Prostate gland (tissue), 2 donors: ENCODE measurements at regions not wholly inside any gene's neighbourhood (a gene's known extent, or its start where the extent isn't known, plus 50 kb on each side); places are given as distances from the start of the nearest gene placed in this dataset.

ENCODE experiments used
- POLR2A ChIP-seq: fragments of 450-650 bp; IDR thresholded peaks from one replicate; pipeline ENCODE4 v1.6.1; 2016; ENCODE audit warnings: antibody characterized with exemption, mild to moderate bottlenecking
- POLR2AphosphoS5 ChIP-seq: sonication (generic); formaldehyde crosslinking; IDR thresholded peaks from one replicate; pipeline ENCODE4 v1.6.1; 2017; ENCODE audit warnings: antibody characterized with exemption
- TF ChIP-seq, protein P1 (sequence below), 4 experiments: fragments of 200-600 bp in 2 of 4; fragments of 450-650 bp in 2 of 4; sonication (generic) in 2 of 4; IDR thresholded peaks; 1 replicate in 3 of 4; 2 replicates in 1 of 4; pipeline ENCODE4 v1.5.1; 2016 to 2019; ENCODE audit warnings: antibody characterized with exemption in 4 of 4, mild to moderate bottlenecking in 2 of 4, moderate library complexity in 2 of 4

DNA sequence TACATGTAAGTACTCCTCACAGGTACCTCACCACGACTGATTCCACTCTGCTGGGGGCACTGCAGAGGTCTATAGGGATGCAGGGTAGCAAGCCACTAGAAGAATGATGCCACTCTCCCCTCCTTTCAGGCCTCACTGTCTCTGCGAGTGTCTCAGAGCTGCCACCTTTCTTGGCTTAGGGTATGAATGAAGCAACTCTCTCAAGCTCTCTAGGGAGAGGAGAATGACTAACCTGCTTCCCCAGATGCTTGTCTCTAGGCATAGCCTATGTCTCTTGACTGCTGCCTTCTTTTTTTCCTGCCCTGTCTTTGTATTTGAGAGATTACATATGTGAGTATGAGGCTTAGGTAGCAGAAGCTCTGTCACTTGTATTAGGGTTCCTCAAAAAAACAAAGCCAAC is 566.5 kb upstream of the ATP2B1 start:
- TF ChIP-seq, protein P1, sequence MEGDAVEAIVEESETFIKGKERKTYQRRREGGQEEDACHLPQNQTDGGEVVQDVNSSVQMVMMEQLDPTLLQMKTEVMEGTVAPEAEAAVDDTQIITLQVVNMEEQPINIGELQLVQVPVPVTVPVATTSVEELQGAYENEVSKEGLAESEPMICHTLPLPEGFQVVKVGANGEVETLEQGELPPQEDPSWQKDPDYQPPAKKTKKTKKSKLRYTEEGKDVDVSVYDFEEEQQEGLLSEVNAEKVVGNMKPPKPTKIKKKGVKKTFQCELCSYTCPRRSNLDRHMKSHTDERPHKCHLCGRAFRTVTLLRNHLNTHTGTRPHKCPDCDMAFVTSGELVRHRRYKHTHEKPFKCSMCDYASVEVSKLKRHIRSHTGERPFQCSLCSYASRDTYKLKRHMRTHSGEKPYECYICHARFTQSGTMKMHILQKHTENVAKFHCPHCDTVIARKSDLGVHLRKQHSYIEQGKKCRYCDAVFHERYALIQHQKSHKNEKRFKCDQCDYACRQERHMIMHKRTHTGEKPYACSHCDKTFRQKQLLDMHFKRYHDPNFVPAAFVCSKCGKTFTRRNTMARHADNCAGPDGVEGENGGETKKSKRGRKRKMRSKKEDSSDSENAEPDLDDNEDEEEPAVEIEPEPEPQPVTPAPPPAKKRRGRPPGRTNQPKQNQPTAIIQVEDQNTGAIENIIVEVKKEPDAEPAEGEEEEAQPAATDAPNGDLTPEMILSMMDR (IDR thresholded peaks at IDR 0.05) = no peak
- TF ChIP-seq POLR2AphosphoS5 = no peak
- no peak for TF ChIP-seq POLR2A
